Mesodermal cell (in vitro differentiated cells): ENCODE measurements at regions not wholly inside any gene's neighbourhood (a gene's known extent, or its start where the extent isn't known, plus 50 kb on each side); places are given as distances from the start of the nearest gene placed in this dataset.
"Not testable (repeated sequence)": the region's sequence is repeated elsewhere in the genome, so short reads cannot be mapped to it uniquely, and the experiment has no call there.

ENCODE experiments used
- H3K27ac ChIP-seq: 2 replicates; pipeline ENCODE4 v1.7.0; 2013; ENCODE audit warnings: mild to moderate bottlenecking, low read depth, low read length, moderate library complexity; ENCODE audit not compliant: severe bottlenecking
- H3K36me3 ChIP-seq: 2 replicates; pipeline ENCODE4 v1.7.1; 2013; ENCODE audit warnings: mild to moderate bottlenecking, low read length, moderate library complexity; ENCODE audit not compliant: control insufficient read depth, insufficient read depth
- H3K4me1 ChIP-seq: one replicate; pipeline ENCODE4 v1.7.1; 2013; ENCODE audit warnings: mild to moderate bottlenecking, low read length; ENCODE audit not compliant: insufficient read depth, control insufficient read depth, poor library complexity, severe bottlenecking
- H3K4me3 ChIP-seq: 2 replicates; pipeline ENCODE4 v1.7.0; 2013; ENCODE audit warnings: low read length, control low read depth, mild to moderate bottlenecking; ENCODE audit not compliant: insufficient read depth, poor library complexity, severe bottlenecking; ENCODE audit errors: extremely low read depth
- H3K9me3 ChIP-seq: 2 replicates; pipeline ENCODE4 v1.7.1; 2013; ENCODE audit warnings: mild to moderate bottlenecking, low read length, moderate library complexity; ENCODE audit not compliant: control insufficient read depth
- WGBS, 2 experiments: methylation state at CpG; one replicate each; pipeline ENCODE4 v1.1.5; 2013; ENCODE audit warnings: missing lambda C conversion rate in 2 of 2; ENCODE audit not compliant: insufficient coverage in 2 of 2; 5-methylcytosine and 5-hydroxymethylcytosine counted together

DNA sequence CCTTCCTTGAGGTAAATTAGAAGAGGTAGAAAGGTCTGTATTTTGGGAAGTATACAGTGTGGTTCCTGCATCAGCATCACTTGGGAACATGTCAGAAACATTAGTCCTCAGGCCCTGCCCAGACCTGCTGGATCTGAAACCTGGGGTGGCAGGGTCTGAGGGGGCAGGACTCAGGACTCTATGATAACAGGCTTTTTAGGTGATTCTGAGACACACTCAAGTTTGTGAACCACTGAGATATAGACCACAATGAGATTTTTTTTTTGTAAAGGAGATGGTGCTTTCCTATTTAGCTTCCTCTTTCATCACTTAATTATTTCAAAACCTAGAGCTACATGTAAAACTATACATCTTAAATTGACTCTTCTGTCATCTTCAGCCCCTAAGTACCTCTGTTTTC is 262.7 kb upstream of the SPOPL start:
- no peak overlapping the region for H3K27ac ChIP-seq
- no peaks in the 10 kb centered on the region for H3K9me3 ChIP-seq
- no peaks in the 10 kb centered on the region for H3K36me3 ChIP-seq
- no peak overlapping the region for H3K4me3 ChIP-seq
- no peaks in the 10 kb centered on the region for H3K4me1 ChIP-seq

- H3K4me1 ChIP-seq: no peaks in the 10 kb centered on the region
- no peak overlapping the region for H3K27ac ChIP-seq
- WGBS, 2 experiments: 100% methylated on average over 2 of the region's 2 CpGs; no CpG with 5 or more reads in 1 of the 2 experiments
- no peak overlapping the region for H3K4me3 ChIP-seq
- no peaks in the 10 kb centered on the region for H3K9me3 ChIP-seq
- no peaks in the 10 kb centered on the region for H3K36me3 ChIP-seq
Observed at GRCh38 chr2:138239902-138240491, 261.6 kb upstream of the SPOPL start.

GRCh38 chr2:138243372-138243771 is 258.2 kb upstream of the SPOPL start:
- Histone ChIP-seq H3K27ac (no peak overlapping the region), H3K4me1 (no peaks in the 10 kb centered on the region), H3K4me3 (no peak overlapping the region), H3K9me3 (no peaks in the 10 kb centered on the region), H3K36me3 (no peaks in the 10 kb centered on the region)

DNA sequence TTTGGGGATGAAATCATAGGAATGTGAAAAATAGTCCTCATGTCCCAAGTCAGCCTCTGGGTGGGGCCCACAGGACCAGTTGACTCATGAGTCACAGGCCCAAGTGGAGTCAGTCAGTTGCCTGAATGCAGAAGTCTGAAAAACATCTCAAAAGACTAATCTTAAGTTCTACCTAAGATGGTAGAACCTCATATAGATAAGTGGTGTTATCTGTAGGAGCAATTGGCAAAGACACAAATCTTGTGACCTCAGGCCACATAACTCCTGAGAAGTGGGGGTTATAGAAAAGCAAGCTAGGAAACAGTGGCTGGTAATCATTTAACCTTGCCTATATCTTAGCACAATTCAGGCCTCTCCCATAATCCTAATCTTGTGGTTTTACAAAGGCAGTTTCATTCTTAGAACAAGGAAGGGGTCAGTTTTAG is 257.1 kb upstream of the SPOPL start:
- Histone ChIP-seq H3K27ac (no peak overlapping the region), H3K4me1 (no peaks in the 10 kb centered on the region), H3K4me3 (no peak overlapping the region)

GRCh38 chr2:138245310-138245709 is 256.3 kb upstream of the SPOPL start:
- Histone ChIP-seq H3K4me3 (no peak overlapping the region), H3K36me3 (no peaks in the 10 kb centered on the region), H3K9me3 (no peaks in the 10 kb centered on the region), H3K4me1 (no peaks in the 10 kb centered on the region), H3K27ac (no peak overlapping the region)

More for the DNA sequence above, 257.1 kb upstream of the SPOPL start:
- Histone ChIP-seq H3K36me3 (no peaks in the 10 kb centered on the region), H3K9me3 (no peaks in the 10 kb centered on the region)

GRCh38 chr2:138247302-138247701 is 254.3 kb upstream of the SPOPL start:
- no peaks in the 10 kb centered on the region for H3K4me1 ChIP-seq
- no peak overlapping the region for H3K4me3 ChIP-seq
- no peaks in the 10 kb centered on the region for H3K36me3 ChIP-seq
- no CpG with 5 or more reads among the region's 2 CpGs for WGBS, 2 experiments
- no peak overlapping the region for H3K27ac ChIP-seq
- no peaks in the 10 kb centered on the region for H3K9me3 ChIP-seq

DNA sequence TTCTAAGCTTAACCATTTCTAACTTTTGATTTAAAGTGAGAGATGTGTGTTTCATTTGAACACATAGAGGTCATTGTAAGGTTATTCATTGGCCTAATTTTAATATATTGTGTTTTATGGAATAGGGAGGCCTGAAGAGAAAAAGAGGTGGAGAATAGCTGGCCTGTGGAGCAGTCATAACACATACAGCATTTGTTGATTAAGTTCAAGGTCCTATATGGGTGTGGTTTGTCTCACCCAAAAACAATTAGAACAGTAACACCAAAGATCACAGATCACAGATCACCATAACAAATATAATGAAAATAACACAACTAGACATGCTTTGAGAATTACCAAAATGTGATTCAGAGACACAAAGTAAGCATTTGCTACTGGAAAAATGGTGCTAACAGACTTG is 252.4 kb upstream of the SPOPL start:
- Histone ChIP-seq H3K4me1 (no peaks in the 10 kb centered on the region), H3K27ac (no peak overlapping the region), H3K4me3 (no peak overlapping the region), H3K9me3 (no peaks in the 10 kb centered on the region), H3K36me3 (no peaks in the 10 kb centered on the region)

- not testable (repeated sequence) for H3K4me3 ChIP-seq, H3K36me3 ChIP-seq, H3K27ac ChIP-seq, H3K9me3 ChIP-seq, H3K4me1 ChIP-seq
- WGBS, 2 experiments: no CpG with 5 or more reads among the region's 4 CpGs
Observed at GRCh38 chr2:138250843-138251320, 250.7 kb upstream of the SPOPL start.

- WGBS, 2 experiments: no CpG with 5 or more reads among the region's 1 CpG
- H3K4me1 ChIP-seq: no peaks in the 10 kb centered on the region
- H3K9me3 ChIP-seq: no peaks in the 10 kb centered on the region
- H3K4me3 ChIP-seq: no peak overlapping the region
- no peak overlapping the region for H3K27ac ChIP-seq
- H3K36me3 ChIP-seq: no peaks in the 10 kb centered on the region
Observed at GRCh38 chr2:138252587-138252986, 249.0 kb upstream of the SPOPL start.

- Histone ChIP-seq H3K4me3 (no peak overlapping the region), H3K9me3 (no peaks in the 10 kb centered on the region), H3K36me3 (no peaks in the 10 kb centered on the region), H3K27ac (no peak overlapping the region), H3K4me1 (no peaks in the 10 kb centered on the region)
- no CpG with 5 or more reads among the region's 1 CpG for WGBS, 2 experiments
Observed at GRCh38 chr2:138255670-138256069, 245.9 kb upstream of the SPOPL start.

DNA sequence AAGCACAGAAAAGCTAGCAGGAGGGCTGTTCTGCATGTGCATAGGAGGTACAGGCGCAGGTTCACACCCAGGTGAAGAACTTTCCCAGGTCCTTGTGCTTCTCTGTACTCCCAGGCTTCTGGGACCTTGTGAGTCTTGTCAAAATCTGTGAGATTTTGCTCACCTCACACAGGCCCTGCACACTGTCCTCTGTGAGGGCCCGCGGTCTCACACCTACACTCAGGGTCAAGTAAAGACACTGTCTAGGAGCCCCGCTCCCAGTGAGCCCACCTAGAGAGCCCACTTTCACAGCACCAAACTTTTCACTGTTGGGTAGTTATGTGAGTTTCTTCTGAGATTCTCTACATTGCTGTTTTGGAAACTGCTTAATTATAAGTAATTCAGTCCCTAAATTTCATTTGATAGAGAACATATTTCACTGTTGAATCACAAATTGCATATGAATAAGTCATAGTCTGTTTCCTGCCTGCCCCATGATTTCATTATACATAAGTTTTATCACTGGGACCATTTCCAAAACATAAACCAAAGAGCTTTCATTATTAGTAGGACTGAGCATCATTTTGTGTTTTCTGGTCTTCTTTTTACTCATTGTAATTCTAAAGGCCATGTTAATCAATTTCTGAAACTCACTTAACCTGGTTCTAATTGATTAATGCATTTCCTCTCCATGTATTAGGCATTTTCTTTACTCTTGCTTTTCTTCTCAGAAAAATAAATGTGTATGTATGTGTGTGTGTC is 234.2 kb upstream of the SPOPL start:
- Histone ChIP-seq H3K9me3 (no peaks in the 10 kb centered on the region), H3K36me3 (no peaks in the 10 kb centered on the region), H3K4me3 (no peak overlapping the region), H3K4me1 (no peaks in the 10 kb centered on the region), H3K27ac (no peak overlapping the region)
- WGBS, 2 experiments: 69 to 92% methylated on average over 1 to 3 of the region's 4 CpGs
